Adrenal gland (tissue), 9 donors: ENCODE measurements at regions not wholly inside any gene's neighbourhood (a gene's known extent, or its start where the extent isn't known, plus 50 kb on each side); places are given as distances from the start of the nearest gene placed in this dataset.

Experiments
- DNase-seq, 7 donors: peaks; one replicate each; pipeline ENCODE4 v3.0.0-alpha.2; 2019 to 2020
- H3K27ac ChIP-seq, 5 donors: fragments of 200-600 bp; sonication (generic) in 4 of 5; 1 replicate in 3 of 5; 2 replicates in 2 of 5; pipeline versions ENCODE4 v1.5.1 to v1.8.0; 2016 to 2020; ENCODE audit warnings: mild to moderate bottlenecking in 1 of 5
- H3K27me3 ChIP-seq: fragments of 200-600 bp; 2 replicates; pipeline ENCODE4 v1.8.0; 2021
- H3K36me3 ChIP-seq, 2 donors: fragments of 200-600 bp; replicated peaks in 1 of 2; 1 replicate in 1 of 2; 2 replicates in 1 of 2; pipeline versions ENCODE4 v1.5.1 to v1.8.0; 2018 to 2022
- H3K4me1 ChIP-seq, 2 donors: fragments of 200-600 bp; replicated peaks in 1 of 2; 1 replicate in 1 of 2; 2 replicates in 1 of 2; pipeline versions ENCODE4 v1.5.1 to v1.8.0; 2018 to 2021
- H3K4me3 ChIP-seq, 4 donors: fragments of 200-600 bp; sonication (generic) in 3 of 4; one replicate each; pipeline ENCODE4 v1.5.1; 2016 to 2018
- H3K9me3 ChIP-seq, 3 donors: fragments of 200-600 bp; sonication (generic) in 1 of 3; replicated peaks in 1 of 3; 1 replicate in 2 of 3; 2 replicates in 1 of 3; pipeline versions ENCODE4 v1.5.1 to v1.8.0; 2016 to 2021
- CTCF ChIP-seq, 6 experiments: fragments of 450-650 bp in 4 of 6; fragments of 200-600 bp in 2 of 6; sonication (generic) in 1 of 6; IDR thresholded peaks; 1 replicate in 5 of 6; 2 replicates in 1 of 6; pipeline versions ENCODE4 v1.5.1 to v1.8.0; 2016 to 2021; ENCODE audit warnings: antibody characterized with exemption in 6 of 6, mild to moderate bottlenecking in 2 of 6, moderate library complexity in 1 of 6
- POLR2A ChIP-seq, 2 donors: fragments of 450-650 bp; IDR thresholded peaks; one replicate each; pipeline ENCODE4 v1.6.1; 2017; ENCODE audit warnings: antibody characterized with exemption in 2 of 2, mild to moderate bottlenecking in 2 of 2, moderate library complexity in 1 of 2
- WGBS, 4 donors: extraction: QIAGEN DNeasy Blood & Tissue Kit in 2 of 4; methylation state at CpG; one replicate each; pipeline versions ENCODE4 v1.1.5 to v1.1.7; 2013 to 2017; 5-methylcytosine and 5-hydroxymethylcytosine counted together
- intact Hi-C, 2 donors: fragments of 100-400 bp; cut with DNase I; formaldehyde crosslinking; loops; one replicate each; pipeline versions ENCODE4 v1.14.1 to v1.15.0; 2022 to 2023
- donor health status: healthy with polysubstance abuse.
- donor health status: Bipolar disorder and iron deficiency.
- donor health status: DM: yes; HTN: yes; CAD: no.
- donor health status: DM: no; HTN: no; CAD: no.
- donor health status: DM: no; HTN: no; CAD: no.

GRCh38 chr2:223338016-223338415 is 264.1 kb downstream of the SCG2 start:
- intact Hi-C loops, result no loop called here
- Histone ChIP-seq H3K4me3 (no peak overlapping the region), H3K9me3 (no peaks in the 10 kb centered on the region), H3K4me1 (no peaks in the 10 kb centered on the region), H3K27me3 (no peaks in the 10 kb centered on the region), H3K36me3 (no peaks in the 10 kb centered on the region), H3K27ac (no peak overlapping the region)
- TF ChIP-seq CTCF (IDR thresholded peaks at IDR 0.05) (no peak), POLR2A (IDR thresholded peaks at IDR 0.05) (no peak)
- DNase-seq, result no peak
- 72 to 76% (median 74%) methylated on average over 1 of the region's 1 CpG for WGBS, 4 donors

DNA sequence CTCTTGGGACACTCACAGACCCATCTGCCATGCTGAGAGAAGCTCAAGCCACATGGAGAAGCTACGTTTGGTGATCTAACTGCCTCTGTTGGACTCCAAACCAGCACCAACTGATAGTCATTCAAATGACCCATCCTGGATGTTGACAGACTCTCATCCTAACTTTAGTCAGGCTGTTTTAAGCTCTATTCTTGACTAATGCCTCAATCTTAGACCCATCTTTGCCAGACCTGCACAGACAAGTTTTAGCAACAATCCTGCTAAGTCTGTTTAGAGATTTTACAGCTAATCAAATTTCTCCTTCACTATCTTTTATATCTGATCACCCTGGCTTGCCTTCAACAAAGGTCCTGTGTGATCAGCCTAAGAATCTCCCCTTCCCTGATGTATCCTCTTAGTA is 245.1 kb downstream of the SCG2 start:
- no peak for DNase-seq
- H3K36me3 ChIP-seq, result no peaks in the 10 kb centered on the region
- no peak overlapping the region for H3K27ac ChIP-seq
- no peaks in the 10 kb centered on the region for H3K27me3 ChIP-seq
- H3K4me1 ChIP-seq, result no peaks in the 10 kb centered on the region
- 43 to 58% (median 52%) methylated on average over 1 of the region's 1 CpG for WGBS, 4 donors
- H3K9me3 ChIP-seq, result no peaks in the 10 kb centered on the region
- intact Hi-C loops, result no loop called here
- no peak overlapping the region for H3K4me3 ChIP-seq
- no peak for TF ChIP-seq POLR2A (IDR thresholded peaks at IDR 0.05)
- no peak for TF ChIP-seq CTCF (IDR thresholded peaks at IDR 0.05)

DNA sequence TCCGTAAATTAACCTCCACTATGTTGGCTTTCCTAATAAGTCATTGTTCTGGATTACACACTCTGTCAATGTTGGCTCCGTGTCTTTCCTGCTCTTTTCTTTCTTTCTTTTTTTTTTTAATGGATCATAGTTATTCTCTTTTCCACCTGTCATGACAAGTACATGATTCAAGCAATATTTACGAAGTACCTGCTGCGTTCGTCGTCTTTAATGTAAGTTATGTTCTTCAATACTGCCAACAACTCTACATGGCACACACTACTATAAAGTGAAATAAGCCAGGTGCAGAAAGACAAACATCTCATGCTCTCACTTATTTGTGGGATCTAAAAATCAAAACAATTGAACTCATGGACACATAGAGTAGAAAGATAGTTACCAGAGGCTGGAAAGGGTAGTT is 239.1 kb downstream of the SCG2 start:
- no peak for TF ChIP-seq CTCF (IDR thresholded peaks at IDR 0.05)
- no peak for TF ChIP-seq POLR2A (IDR thresholded peaks at IDR 0.05)
- no peak overlapping the region for H3K27ac ChIP-seq
- intact Hi-C loops, result no loop called here
- 83 to 91% (median 87%) methylated on average over 6 of the region's 6 CpGs for WGBS, 4 donors
- no peaks in the 10 kb centered on the region for H3K9me3 ChIP-seq
- H3K36me3 ChIP-seq, result no peaks in the 10 kb centered on the region
- no peak for DNase-seq
- no peaks in the 10 kb centered on the region for H3K27me3 ChIP-seq
- H3K4me1 ChIP-seq, result no peaks in the 10 kb centered on the region
- no peak overlapping the region for H3K4me3 ChIP-seq

GRCh38 chr2:223365158-223365679 is 236.9 kb downstream of the SCG2 start:
- H3K4me3 ChIP-seq, result no peak overlapping the region
- intact Hi-C loops, result no loop called here
- no peaks in the 10 kb centered on the region for H3K36me3 ChIP-seq
- TF ChIP-seq CTCF (IDR thresholded peaks at IDR 0.05), result no peak
- TF ChIP-seq POLR2A (IDR thresholded peaks at IDR 0.05), result no peak
- no peaks in the 10 kb centered on the region for H3K4me1 ChIP-seq
- no peaks in the 10 kb centered on the region for H3K9me3 ChIP-seq
- H3K27ac ChIP-seq, result no peak overlapping the region
- 44 to 58% (median 58%) methylated on average over 5 of the region's 5 CpGs for WGBS, 4 donors
- DNase-seq, result no peak
- H3K27me3 ChIP-seq, result no peaks in the 10 kb centered on the region
